HepG2 (cell line): ENCODE measurements at regions not wholly inside any gene's neighbourhood (a gene's known extent, or its start where the extent isn't known, plus 50 kb on each side); places are given as distances from the start of the nearest gene placed in this dataset.

Experiments
- ATAC-seq: fragments of 200-7000 bp; cut with Tn5 transposase; 3 replicates; pipeline ENCODE4 v1.9.1; 2020; ENCODE audit warnings: mild to moderate bottlenecking, moderate library complexity
- BruUV-seq: library from RNA; stranded (reverse); fragments of 400-500 nt; replicated peaks from 2 replicates; lab custom pipeline; 2021; lab: Mats Ljungman, UMichigan
- CTCF ChIA-PET: fragments of 300-600 bp; formaldehyde crosslinking; extraction: SDS; loops from one replicate; lab custom pipeline; 2021; ENCODE audit warnings: low total read pairs, inconsistent platforms, low intra/inter-chr PET ratio; lab: Yijun Ruan, JAX
- POLR2A ChIA-PET: fragments of 350-600 bp; sonication (Branson Sonifier 250); formaldehyde crosslinking; loops from one replicate; lab custom pipeline; 2020; ENCODE audit warnings: antibody characterized with exemption, inconsistent platforms; lab: Yijun Ruan, JAX
- DNase-seq: peaks from one replicate; pipeline ENCODE4 v3.0.0-alpha.2; 2015; ENCODE audit warnings: low spot score
- FAIRE-seq: peaks from 3 replicates; lab custom pipeline; 2011; peaks lifted over from hg19 to GRCh38; lab: Jason Lieb, UNC
- H2AFZ ChIP-seq: one replicate; pipeline ENCODE4 v1.6.1; 2011; ENCODE audit warnings: low read length, inconsistent platforms
- H3K27ac ChIP-seq: fragments of 300-600 bp; 3 replicates; pipeline ENCODE4 v1.8.0; 2011; ENCODE audit warnings: mixed run types, mild to moderate bottlenecking, mixed read lengths, low read length, inconsistent platforms; ENCODE audit not compliant: insufficient read depth; ENCODE audit errors: extremely low read length
- H3K27me3 ChIP-seq, 2 experiments: fragments of 200-600 bp in 1 of 2; 2 replicates in 1 of 2; 3 replicates in 1 of 2; pipeline versions ENCODE4 v1.6.0 to v1.8.0; 2011; ENCODE audit warnings: low read length in 2 of 2, mild to moderate bottlenecking in 2 of 2, moderate library complexity in 2 of 2, inconsistent platforms in 1 of 2; ENCODE audit not compliant: insufficient read depth in 2 of 2, control insufficient read depth in 1 of 2
- H3K36me3 ChIP-seq, 2 experiments: fragments of 200-600 bp in 1 of 2; replicated peaks in 1 of 2; 2 replicates in 1 of 2; 3 replicates in 1 of 2; pipeline versions ENCODE4 v1.5.1 to v1.8.0; 2011; ENCODE audit warnings: low read length in 2 of 2, inconsistent platforms in 1 of 2; ENCODE audit not compliant: insufficient read depth in 2 of 2, control insufficient read depth in 1 of 2
- H3K4me1 ChIP-seq: 2 replicates; pipeline ENCODE4 v1.5.1; 2012; ENCODE audit warnings: low read length, inconsistent platforms; ENCODE audit not compliant: insufficient read depth
- H3K4me2 ChIP-seq: 2 replicates; pipeline ENCODE4 v1.6.0; 2011; ENCODE audit warnings: low read depth, low read length, inconsistent platforms
- H3K4me3 ChIP-seq, 3 experiments: fragments of 200-600 bp in 1 of 3; sonication (generic), shearing (Covaris generic) in 1 of 3; replicated peaks in 1 of 3; 2 replicates each; pipeline ENCODE4 v1.5.1; 2011 to 2016; ENCODE audit warnings: low read length in 3 of 3, inconsistent platforms in 2 of 3, low read depth in 2 of 3, mild to moderate bottlenecking in 2 of 3, control low read depth in 1 of 3, mixed read lengths in 1 of 3; ENCODE audit not compliant: insufficient read depth in 1 of 3
- H3K79me2 ChIP-seq: one replicate; pipeline ENCODE4 v1.6.1; 2011; ENCODE audit warnings: low read length, inconsistent platforms; ENCODE audit not compliant: insufficient read depth
- H3K9ac ChIP-seq: 2 replicates; pipeline ENCODE4 v1.6.0; 2011; ENCODE audit warnings: mild to moderate bottlenecking, low read depth, low read length, inconsistent platforms; ENCODE audit not compliant: insufficient read depth
- H3K9me3 ChIP-seq: 2 replicates; pipeline ENCODE4 v1.5.1; 2012; ENCODE audit warnings: mild to moderate bottlenecking, low read length
- H4K20me1 ChIP-seq: 2 replicates; pipeline ENCODE4 v1.6.0; 2011; ENCODE audit warnings: inconsistent platforms, mild to moderate bottlenecking, low read length, moderate library complexity; ENCODE audit not compliant: insufficient read depth
- AHDC1 ChIP-seq: sonication (generic); formaldehyde crosslinking; IDR thresholded peaks from 2 replicates; pipeline ENCODE4 v1.5.1; 2020; ENCODE audit warnings: mild to moderate bottlenecking, missing genetic modification reagents, borderline replicate concordance
- CBX2 ChIP-seq, 2 experiments: fragments of 200-600 bp in 1 of 2; sonication (generic); formaldehyde crosslinking in 1 of 2; IDR thresholded peaks; 2 replicates each; pipeline versions ENCODE4 v1.7.0 to v1.8.1; 2018 to 2022; ENCODE audit warnings: low read depth in 2 of 2, low read length in 1 of 2, mild to moderate bottlenecking in 1 of 2, missing genetic modification reagents in 1 of 2
- CEBPZ ChIP-seq: IDR thresholded peaks from 2 replicates; pipeline ENCODE4 v1.6.1; 2012; ENCODE audit warnings: low read length, improper control_type of control experiment
- HOXD1 ChIP-seq: sonication (generic); formaldehyde crosslinking; IDR thresholded peaks from 2 replicates; pipeline ENCODE4 v1.5.0; 2020; ENCODE audit warnings: missing genetic modification reagents
- MEF2D ChIP-seq: sonication (generic); formaldehyde crosslinking; IDR thresholded peaks from 2 replicates; pipeline ENCODE4 v1.5.1; 2020; ENCODE audit warnings: mild to moderate bottlenecking, missing genetic modification reagents
- PHF5A ChIP-seq: IDR thresholded peaks from one replicate; pipeline ENCODE4 v1.6.1; 2018; ENCODE audit warnings: low read depth, missing genetic modification reagents; ENCODE audit not compliant: unreplicated experiment
- SNAI1 ChIP-seq: sonication (generic); formaldehyde crosslinking; IDR thresholded peaks from 2 replicates; pipeline ENCODE4 v1.5.0; 2020; ENCODE audit warnings: mild to moderate bottlenecking, missing genetic modification reagents, borderline replicate concordance
- SP2 ChIP-seq: sonication (generic); formaldehyde crosslinking; IDR thresholded peaks from 2 replicates; pipeline ENCODE4 v1.5.1; 2020; ENCODE audit warnings: mild to moderate bottlenecking, missing genetic modification reagents
- TBL1XR1 ChIP-seq: fragments of 150-350 bp; IDR thresholded peaks from 2 replicates; pipeline ENCODE4 v1.6.1; 2014; ENCODE audit warnings: borderline replicate concordance, low read length; ENCODE audit not compliant: partially characterized antibody
- ZBTB2 ChIP-seq: sonication (generic); formaldehyde crosslinking; IDR thresholded peaks from 2 replicates; pipeline ENCODE4 v1.8.0; 2022; ENCODE audit warnings: low read depth, missing genetic modification reagents
- ZNF260 ChIP-seq: sonication (generic); formaldehyde crosslinking; IDR thresholded peaks from 2 replicates; pipeline ENCODE4 v1.4.0; 2020; ENCODE audit warnings: missing genetic modification reagents, low read depth, mild to moderate bottlenecking, borderline replicate concordance
- ZNF496 ChIP-seq: sonication (generic); formaldehyde crosslinking; IDR thresholded peaks from 2 replicates; pipeline ENCODE4 v1.8.1; 2023; ENCODE audit warnings: mild to moderate bottlenecking, moderate library complexity, missing genetic modification reagents; ENCODE audit not compliant: insufficient replicate concordance
- ZNF550 ChIP-seq: sonication (generic); formaldehyde crosslinking; IDR thresholded peaks from 2 replicates; pipeline ENCODE4 v1.4.0; 2020; ENCODE audit warnings: mild to moderate bottlenecking, missing genetic modification reagents, borderline replicate concordance
- WGBS: methylation state at CpG from one replicate; pipeline ENCODE4 v1.1.6; 2017; ENCODE audit warnings: low lambda C conversion rate; 5-methylcytosine and 5-hydroxymethylcytosine counted together
- in situ Hi-C: cut with HindIII; loops from 2 replicates; pipeline ENCODE4 v1.10.0; 2017; ENCODE audit warnings: low pct_unique_long_range_greater_than_20kb; ENCODE audit not compliant: extremely low pct_ligation_motif_present
- intact Hi-C: fragments of 100-400 bp; cut with micrococcal nuclease; formaldehyde crosslinking; loops from one replicate; pipeline ENCODE4 v1.10.0; 2022; ENCODE audit not compliant: unreplicated experiment

- H3K36me3 ChIP-seq: no peaks in the 10 kb centered on the region
- H4K20me1 ChIP-seq: no peaks in the 10 kb centered on the region
- FAIRE-seq (no peak), ATAC-seq (no peak), DNase-seq (no peak)
- no peak overlapping the region for H3K4me3 ChIP-seq
- H3K27ac ChIP-seq: no peak overlapping the region
- H3K9ac ChIP-seq: no peak overlapping the region
- intact Hi-C loops (no loop called here), in situ Hi-C loops (loop anchor here (10.0 to 25.0 kb wide), 3 partner anchors 90 to 830 kb away; partner anchors contain the start of gene PRKACB)
- H3K79me2 ChIP-seq: no peaks in the 10 kb centered on the region
- H3K4me2 ChIP-seq: no peak overlapping the region
- TF ChIP-seq ZNF260 (CRISPR knock-in tag) (no peak), CBX2 (IDR thresholded peaks at IDR 0.05; ENCODE audit: low read depth, low read length) (no peak), CBX2 (CRISPR knock-in tag; IDR thresholded peaks at IDR 0.05; ENCODE audit: low read depth) (no peak), ZNF550 (CRISPR knock-in tag) (no peak), ZBTB2 (CRISPR knock-in tag) (no peak), TBL1XR1 (no peak), PHF5A (CRISPR knock-in tag) (no peak), MEF2D (no peak), SP2 (CRISPR knock-in tag) (no peak), SNAI1 (CRISPR knock-in tag) (no peak), ZNF496 (CRISPR knock-in tag) (no peak), AHDC1 (CRISPR knock-in tag) (no peak), CEBPZ (no peak), HOXD1 (CRISPR knock-in tag) (no peak)
- ChIA-PET POLR2A (no interaction called here), CTCF (no interaction called here)
- no peak overlapping the region for H2AFZ ChIP-seq
- no peaks in the 10 kb centered on the region for H3K4me1 ChIP-seq
- no peaks in the 10 kb centered on the region; a peak in 1 of 5 replicates for H3K27me3 ChIP-seq
- WGBS: 48% methylated on average over 8 of the region's 8 CpGs
- H3K9me3 ChIP-seq: no peaks in the 10 kb centered on the region
- no TSS peak for BruUV-seq
Observed at GRCh38 chr1:84755216-84755615, 65.0 kb upstream of the SSX2IP start.
